ENCODE measurements at regions not wholly inside any gene's neighbourhood (a gene's known extent, or its start where the extent isn't known, plus 50 kb on each side); places are given as distances from the start of the nearest gene placed in this dataset.

DNA sequence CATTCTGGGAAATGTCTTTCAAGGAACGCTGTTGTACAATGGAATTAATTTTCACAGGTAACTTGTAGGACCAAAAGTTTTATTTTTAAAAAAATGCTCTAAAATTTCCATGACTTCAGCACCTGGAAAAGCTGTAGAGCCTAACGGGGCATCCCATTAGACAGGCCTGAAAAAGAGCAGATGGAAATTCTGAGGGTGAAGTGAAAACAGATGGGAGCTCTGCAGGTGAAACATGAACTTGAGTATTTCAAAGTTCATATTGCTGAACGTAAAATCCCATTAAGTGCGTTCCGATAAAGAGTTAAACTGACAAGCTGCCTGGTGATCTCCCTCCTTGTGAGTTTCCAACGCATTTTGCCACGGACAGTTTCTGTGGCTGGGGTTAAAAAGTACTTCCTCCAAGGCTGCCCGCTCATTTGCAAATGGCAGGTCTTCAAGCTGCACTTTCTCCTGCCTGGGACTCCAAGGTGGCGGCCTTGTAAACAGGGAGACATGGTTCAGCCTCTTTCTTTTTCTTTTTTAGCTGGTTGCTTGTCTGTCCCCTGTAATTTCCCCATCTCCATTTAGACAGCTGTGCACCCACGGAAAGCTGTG, 450.4 kb downstream of the FGF9 start:
- TF ChIP-seq, protein P1, sequence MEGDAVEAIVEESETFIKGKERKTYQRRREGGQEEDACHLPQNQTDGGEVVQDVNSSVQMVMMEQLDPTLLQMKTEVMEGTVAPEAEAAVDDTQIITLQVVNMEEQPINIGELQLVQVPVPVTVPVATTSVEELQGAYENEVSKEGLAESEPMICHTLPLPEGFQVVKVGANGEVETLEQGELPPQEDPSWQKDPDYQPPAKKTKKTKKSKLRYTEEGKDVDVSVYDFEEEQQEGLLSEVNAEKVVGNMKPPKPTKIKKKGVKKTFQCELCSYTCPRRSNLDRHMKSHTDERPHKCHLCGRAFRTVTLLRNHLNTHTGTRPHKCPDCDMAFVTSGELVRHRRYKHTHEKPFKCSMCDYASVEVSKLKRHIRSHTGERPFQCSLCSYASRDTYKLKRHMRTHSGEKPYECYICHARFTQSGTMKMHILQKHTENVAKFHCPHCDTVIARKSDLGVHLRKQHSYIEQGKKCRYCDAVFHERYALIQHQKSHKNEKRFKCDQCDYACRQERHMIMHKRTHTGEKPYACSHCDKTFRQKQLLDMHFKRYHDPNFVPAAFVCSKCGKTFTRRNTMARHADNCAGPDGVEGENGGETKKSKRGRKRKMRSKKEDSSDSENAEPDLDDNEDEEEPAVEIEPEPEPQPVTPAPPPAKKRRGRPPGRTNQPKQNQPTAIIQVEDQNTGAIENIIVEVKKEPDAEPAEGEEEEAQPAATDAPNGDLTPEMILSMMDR (IDR thresholded peaks at IDR 0.05) = no peak
- TF ChIP-seq EP300 (IDR thresholded peaks at IDR 0.05) (no peak), POLR2AphosphoS5 (IDR thresholded peaks at IDR 0.05) (no peak), POLR2A (IDR thresholded peaks at IDR 0.05) (no peak)
